Panc1 (cell line): ENCODE measurements at regions not wholly inside any gene's neighbourhood (a gene's known extent, or its start where the extent isn't known, plus 50 kb on each side); places are given as distances from the start of the nearest gene placed in this dataset.

Source experiments
- ATAC-seq: fragments of 200-7000 bp; cut with Tn5 transposase; 2 replicates; pipeline ENCODE4 v1.9.1; 2020; ENCODE audit warnings: mild to moderate bottlenecking, moderate library complexity
- BruUV-seq: library from RNA; stranded (reverse); fragments of 400-500 nt; replicated peaks from 2 replicates; lab custom pipeline; 2021; lab: Mats Ljungman, UMichigan
- CTCF ChIA-PET: fragments of 300-600 bp; sonication (Branson Sonifier 250); formaldehyde crosslinking; loops from one replicate; lab custom pipeline; 2022; ENCODE audit warnings: antibody characterized with exemption; lab: Charles Lee
- POLR2A ChIA-PET: fragments of 300-600 bp; sonication (Branson Sonifier 250); formaldehyde crosslinking; loops from one replicate; lab custom pipeline; 2022; ENCODE audit warnings: antibody characterized with exemption; lab: Charles Lee
- DNase-seq: peaks from one replicate; pipeline ENCODE4 v3.0.0-alpha.2; 2010; ENCODE audit warnings: low read depth, low spot score
- H3K27ac ChIP-seq: 2 replicates; pipeline ENCODE4 v1.5.1; 2011; ENCODE audit warnings: mild to moderate bottlenecking, low read length, inconsistent platforms
- H3K27me3 ChIP-seq: fragments of 200-500 bp; sonication (Bioruptor generic); 2 replicates; pipeline ENCODE4 v1.6.0; 2014; ENCODE audit warnings: low read length, inconsistent platforms; ENCODE audit not compliant: control insufficient read depth, insufficient read depth
- H3K36me3 ChIP-seq: fragments of 200-500 bp; sonication (Bioruptor generic); 2 replicates; pipeline ENCODE4 v1.5.1; 2014; ENCODE audit warnings: inconsistent platforms, mild to moderate bottlenecking, low read length, moderate library complexity; ENCODE audit not compliant: control insufficient read depth, insufficient read depth
- H3K4me1 ChIP-seq: 2 replicates; pipeline ENCODE4 v1.5.1; 2011; ENCODE audit warnings: inconsistent platforms, mild to moderate bottlenecking, low read length, moderate library complexity; ENCODE audit not compliant: control insufficient read depth, insufficient read depth
- H3K4me3 ChIP-seq, 2 experiments: 2 replicates each; pipeline ENCODE4 v1.5.1; 2011 to 2012; ENCODE audit warnings: low read depth in 2 of 2, low read length in 2 of 2, mild to moderate bottlenecking in 2 of 2, inconsistent platforms in 1 of 2, moderate library complexity in 1 of 2
- H3K9me3 ChIP-seq: fragments of 200-500 bp; sonication (Bioruptor generic); 2 replicates; pipeline ENCODE4 v1.5.1; 2014; ENCODE audit warnings: low read depth, mild to moderate bottlenecking, inconsistent platforms, low read length, moderate library complexity; ENCODE audit not compliant: control insufficient read depth, insufficient read depth
- POLR2AphosphoS5 ChIP-seq: IDR thresholded peaks from 2 replicates; pipeline ENCODE4 v1.6.1; 2012; ENCODE audit warnings: mild to moderate bottlenecking, low read depth, low read length, moderate library complexity
- SIN3A ChIP-seq: IDR thresholded peaks from 2 replicates; pipeline ENCODE4 v1.6.1; 2012; ENCODE audit warnings: low read depth, mild to moderate bottlenecking, low read length, moderate library complexity, borderline replicate concordance; ENCODE audit not compliant: insufficient read depth
- TCF7L2 ChIP-seq: IDR thresholded peaks from 2 replicates; pipeline ENCODE4 v1.6.1; 2011; ENCODE audit warnings: mild to moderate bottlenecking, low read depth, low read length, inconsistent platforms
- in situ Hi-C: cut with HindIII; loops from 2 replicates; pipeline ENCODE4 v1.10.0; 2016; ENCODE audit warnings: low sequenced_read_pairs, low pct_unique_long_range_greater_than_20kb
- intact Hi-C: fragments of 100-400 bp; cut with micrococcal nuclease; formaldehyde crosslinking; loops from one replicate; pipeline ENCODE4 v1.10.0; 2022; ENCODE audit not compliant: unreplicated experiment
- TF ChIP-seq, protein P1 (sequence below), 2 experiments: IDR thresholded peaks; 2 replicates each; pipeline ENCODE4 v1.6.1; 2011 to 2012; ENCODE audit warnings: low read depth in 2 of 2, control low read depth in 1 of 2, low read length in 1 of 2, mild to moderate bottlenecking in 1 of 2, moderate library complexity in 1 of 2; ENCODE audit not compliant: insufficient read depth in 1 of 2
- TF ChIP-seq, protein P2 (sequence below): fragments of 450-650 bp; IDR thresholded peaks from 2 replicates; pipeline ENCODE4 v1.5.1; 2017; ENCODE audit warnings: mild to moderate bottlenecking

DNA sequence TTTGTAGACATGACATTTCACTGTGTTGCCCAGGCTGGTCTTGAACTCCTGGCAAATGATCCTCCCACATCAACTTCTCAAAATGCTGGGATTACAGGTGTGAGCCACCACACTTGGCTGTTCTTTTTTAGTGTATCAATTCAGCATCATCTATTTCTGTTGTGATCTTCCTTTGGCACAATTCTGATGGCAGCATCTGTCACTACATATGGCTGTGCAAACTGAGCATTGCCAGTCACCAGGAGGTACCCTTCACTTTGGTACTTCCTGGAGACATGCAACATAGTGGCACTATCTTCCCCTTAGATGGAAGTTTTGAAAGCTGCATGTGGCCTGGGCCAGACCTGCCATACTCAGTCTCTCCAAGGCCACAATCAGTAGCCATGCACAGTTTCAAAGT lies 467.1 kb upstream of the TMPO start:
- no TSS peak for BruUV-seq
- CTCF ChIA-PET, result no interaction called here
- POLR2A ChIA-PET, result no interaction called here

DNA sequence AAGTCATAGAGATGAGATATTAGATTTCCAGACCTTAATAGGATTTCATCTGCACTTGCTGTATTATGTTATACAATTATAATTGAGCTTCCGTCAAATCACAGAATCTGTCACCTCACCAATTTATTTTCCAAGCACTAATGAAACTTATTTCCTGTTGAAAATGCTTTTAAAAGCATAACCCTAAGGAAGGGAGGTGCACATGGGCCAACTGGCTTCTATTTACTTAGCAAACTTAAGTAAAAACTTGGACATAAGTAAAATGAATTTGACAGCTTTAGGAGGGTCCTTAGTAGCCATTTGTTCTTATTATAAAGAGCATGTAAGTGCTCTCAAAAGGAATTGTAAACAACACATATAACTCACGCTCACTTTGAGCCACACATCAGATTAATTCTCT lies 462.2 kb upstream of the TMPO start:
- Histone ChIP-seq H3K27ac (no peak overlapping the region), H3K4me1 (no peaks in the 10 kb centered on the region), H3K9me3 (no peaks in the 10 kb centered on the region), H3K4me3 (no peak overlapping the region), H3K36me3 (no peaks in the 10 kb centered on the region; the same call in 1 of the 2 replicates), H3K27me3 (no peaks in the 10 kb centered on the region)
- ChIA-PET CTCF (no interaction called here), POLR2A (no interaction called here)
- intact Hi-C loops (no loop called here), in situ Hi-C loops (no loop called here)
- ATAC-seq, result no peak
- BruUV-seq, result no TSS peak
- no peak for TF ChIP-seq SIN3A
- TF ChIP-seq, protein P1, sequence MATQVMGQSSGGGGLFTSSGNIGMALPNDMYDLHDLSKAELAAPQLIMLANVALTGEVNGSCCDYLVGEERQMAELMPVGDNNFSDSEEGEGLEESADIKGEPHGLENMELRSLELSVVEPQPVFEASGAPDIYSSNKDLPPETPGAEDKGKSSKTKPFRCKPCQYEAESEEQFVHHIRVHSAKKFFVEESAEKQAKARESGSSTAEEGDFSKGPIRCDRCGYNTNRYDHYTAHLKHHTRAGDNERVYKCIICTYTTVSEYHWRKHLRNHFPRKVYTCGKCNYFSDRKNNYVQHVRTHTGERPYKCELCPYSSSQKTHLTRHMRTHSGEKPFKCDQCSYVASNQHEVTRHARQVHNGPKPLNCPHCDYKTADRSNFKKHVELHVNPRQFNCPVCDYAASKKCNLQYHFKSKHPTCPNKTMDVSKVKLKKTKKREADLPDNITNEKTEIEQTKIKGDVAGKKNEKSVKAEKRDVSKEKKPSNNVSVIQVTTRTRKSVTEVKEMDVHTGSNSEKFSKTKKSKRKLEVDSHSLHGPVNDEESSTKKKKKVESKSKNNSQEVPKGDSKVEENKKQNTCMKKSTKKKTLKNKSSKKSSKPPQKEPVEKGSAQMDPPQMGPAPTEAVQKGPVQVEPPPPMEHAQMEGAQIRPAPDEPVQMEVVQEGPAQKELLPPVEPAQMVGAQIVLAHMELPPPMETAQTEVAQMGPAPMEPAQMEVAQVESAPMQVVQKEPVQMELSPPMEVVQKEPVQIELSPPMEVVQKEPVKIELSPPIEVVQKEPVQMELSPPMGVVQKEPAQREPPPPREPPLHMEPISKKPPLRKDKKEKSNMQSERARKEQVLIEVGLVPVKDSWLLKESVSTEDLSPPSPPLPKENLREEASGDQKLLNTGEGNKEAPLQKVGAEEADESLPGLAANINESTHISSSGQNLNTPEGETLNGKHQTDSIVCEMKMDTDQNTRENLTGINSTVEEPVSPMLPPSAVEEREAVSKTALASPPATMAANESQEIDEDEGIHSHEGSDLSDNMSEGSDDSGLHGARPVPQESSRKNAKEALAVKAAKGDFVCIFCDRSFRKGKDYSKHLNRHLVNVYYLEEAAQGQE (IDR thresholded peaks at IDR 0.05; ENCODE audit: insufficient read depth in 1 of 2, low read depth in 2 of 2, low read length in 1 of 2), result no peak
- no peak for DNase-seq

More for the DNA sequence above, 467.1 kb upstream of the TMPO start:
- ATAC-seq, result no peak
- H3K4me1 ChIP-seq, result no peaks in the 10 kb centered on the region
- in situ Hi-C loops, result no loop called here
- H3K4me3 ChIP-seq, result no peak overlapping the region
- intact Hi-C loops, result no loop called here
- H3K9me3 ChIP-seq, result no peaks in the 10 kb centered on the region
- TF ChIP-seq, protein P2, sequence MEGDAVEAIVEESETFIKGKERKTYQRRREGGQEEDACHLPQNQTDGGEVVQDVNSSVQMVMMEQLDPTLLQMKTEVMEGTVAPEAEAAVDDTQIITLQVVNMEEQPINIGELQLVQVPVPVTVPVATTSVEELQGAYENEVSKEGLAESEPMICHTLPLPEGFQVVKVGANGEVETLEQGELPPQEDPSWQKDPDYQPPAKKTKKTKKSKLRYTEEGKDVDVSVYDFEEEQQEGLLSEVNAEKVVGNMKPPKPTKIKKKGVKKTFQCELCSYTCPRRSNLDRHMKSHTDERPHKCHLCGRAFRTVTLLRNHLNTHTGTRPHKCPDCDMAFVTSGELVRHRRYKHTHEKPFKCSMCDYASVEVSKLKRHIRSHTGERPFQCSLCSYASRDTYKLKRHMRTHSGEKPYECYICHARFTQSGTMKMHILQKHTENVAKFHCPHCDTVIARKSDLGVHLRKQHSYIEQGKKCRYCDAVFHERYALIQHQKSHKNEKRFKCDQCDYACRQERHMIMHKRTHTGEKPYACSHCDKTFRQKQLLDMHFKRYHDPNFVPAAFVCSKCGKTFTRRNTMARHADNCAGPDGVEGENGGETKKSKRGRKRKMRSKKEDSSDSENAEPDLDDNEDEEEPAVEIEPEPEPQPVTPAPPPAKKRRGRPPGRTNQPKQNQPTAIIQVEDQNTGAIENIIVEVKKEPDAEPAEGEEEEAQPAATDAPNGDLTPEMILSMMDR, result no peak
- TF ChIP-seq, protein P1 (IDR thresholded peaks at IDR 0.05; ENCODE audit: insufficient read depth in 1 of 2, low read depth in 2 of 2, low read length in 1 of 2), result no peak
- TF ChIP-seq TCF7L2 (no peak), SIN3A (no peak), POLR2AphosphoS5 (no peak)
- H3K27me3 ChIP-seq, result no peaks in the 10 kb centered on the region
- H3K27ac ChIP-seq, result no peak overlapping the region
- H3K36me3 ChIP-seq, result no peaks in the 10 kb centered on the region; the same call in 1 of the 2 replicates
- DNase-seq, result no peak
